Endothelial cell of umbilical vein (primary cell): ENCODE measurements at regions not wholly inside any gene's neighbourhood (a gene's known extent, or its start where the extent isn't known, plus 50 kb on each side); places are given as distances from the start of the nearest gene placed in this dataset.

Experiments used
- BruUV-seq: library from RNA; stranded (reverse); fragments of 400-500 nt; replicated peaks from 2 replicates; lab custom pipeline; 2021; lab: Mats Ljungman, UMichigan
- CTCF ChIA-PET: fragments of 300-600, 350-600 bp; sonication (Branson Sonifier 250); formaldehyde crosslinking; loops from one replicate; lab custom pipeline; 2021; ENCODE audit warnings: antibody characterized with exemption, inconsistent platforms; lab: Charles Lee
- POLR2A ChIA-PET: fragments of 300-600, 350-600 bp; sonication (Branson Sonifier 250); formaldehyde crosslinking; loops from one replicate; lab custom pipeline; 2021; ENCODE audit warnings: antibody characterized with exemption, inconsistent platforms; lab: Charles Lee
- DNase-seq: peaks from one replicate; pipeline ENCODE4 v3.0.0-alpha.2; 2011; ENCODE audit warnings: low read depth, low spot score
- FAIRE-seq: peaks from 2 replicates; lab custom pipeline; 2011; peaks lifted over from hg19 to GRCh38; lab: Jason Lieb, UNC
- H2AFZ ChIP-seq: 2 replicates; pipeline ENCODE4 v1.6.0; 2012; ENCODE audit warnings: low read depth, low read length, control low read depth, inconsistent platforms
- H3K27ac ChIP-seq: 2 replicates; pipeline ENCODE4 v1.5.1; 2011; ENCODE audit warnings: low read depth, mild to moderate bottlenecking, control low read depth, low read length, moderate library complexity; ENCODE audit not compliant: insufficient read depth
- H3K27me3 ChIP-seq, 2 experiments: 2 replicates each; pipeline versions ENCODE4 v1.6.0 to v1.6.1; 2011; ENCODE audit warnings: low read length in 2 of 2, mixed read lengths in 1 of 2; ENCODE audit not compliant: control insufficient read depth in 2 of 2, insufficient read depth in 2 of 2
- H3K36me3 ChIP-seq, 2 experiments: 2 replicates in 1 of 2; 3 replicates in 1 of 2; pipeline ENCODE4 v1.5.1; 2011; ENCODE audit warnings: low read length in 2 of 2, mild to moderate bottlenecking in 1 of 2, moderate library complexity in 1 of 2; ENCODE audit not compliant: control insufficient read depth in 2 of 2, insufficient read depth in 2 of 2; ENCODE audit errors: extremely low read depth in 1 of 2
- H3K4me1 ChIP-seq: 3 replicates; pipeline ENCODE4 v1.5.1; 2011; ENCODE audit warnings: mild to moderate bottlenecking, low read length; ENCODE audit not compliant: control insufficient read depth, insufficient read depth; ENCODE audit errors: extremely low read depth
- H3K4me2 ChIP-seq: 2 replicates; pipeline ENCODE4 v1.6.1; 2011; ENCODE audit warnings: low read length, control low read depth, mixed read lengths; ENCODE audit not compliant: insufficient read depth
- H3K4me3 ChIP-seq, 3 experiments: fragments of 200-600 bp in 1 of 3; sonication (generic), shearing (Covaris generic) in 1 of 3; replicated peaks in 1 of 3; 2 replicates each; pipeline ENCODE4 v1.5.1; 2011 to 2016; ENCODE audit warnings: control low read depth in 3 of 3, low read length in 3 of 3, mild to moderate bottlenecking in 2 of 3, inconsistent platforms in 1 of 3, low read depth in 1 of 3, moderate library complexity in 1 of 3; ENCODE audit not compliant: insufficient read depth in 1 of 3
- H3K79me2 ChIP-seq: 2 replicates; pipeline ENCODE4 v1.6.0; 2012; ENCODE audit warnings: low read length, inconsistent platforms; ENCODE audit not compliant: control insufficient read depth, insufficient read depth
- H3K9ac ChIP-seq: replicated peaks from 2 replicates; pipeline ENCODE3; 2011; ENCODE audit warnings: low read length, control low read depth; ENCODE audit not compliant: insufficient read depth; ENCODE audit errors: extremely low read depth
- H3K9me1 ChIP-seq: replicated peaks from 3 replicates; pipeline ENCODE4 v1.6.0; 2011; ENCODE audit warnings: mild to moderate bottlenecking, low read length; ENCODE audit not compliant: control insufficient read depth, insufficient read depth; ENCODE audit errors: extremely low read depth
- H3K9me3 ChIP-seq: replicated peaks from 2 replicates; pipeline ENCODE4 v1.5.1; 2012; ENCODE audit warnings: low read length, inconsistent platforms; ENCODE audit not compliant: control insufficient read depth, insufficient read depth
- H4K20me1 ChIP-seq: replicated peaks from 2 replicates; pipeline ENCODE3; 2011; ENCODE audit warnings: mild to moderate bottlenecking, low read length; ENCODE audit not compliant: control insufficient read depth, insufficient read depth; ENCODE audit errors: extremely low read depth
- EZH2 ChIP-seq: IDR thresholded peaks from 2 replicates; pipeline ENCODE4 v1.6.1; 2012; ENCODE audit warnings: borderline replicate concordance, low read depth, mild to moderate bottlenecking, moderate library complexity, low read length, inconsistent platforms; ENCODE audit not compliant: severe bottlenecking
- FOS ChIP-seq: IDR thresholded peaks from 2 replicates; pipeline ENCODE4 v1.6.1; 2011; ENCODE audit warnings: mild to moderate bottlenecking, low read length, moderate library complexity, borderline replicate concordance; ENCODE audit not compliant: insufficient read depth
- GATA2 ChIP-seq: IDR thresholded peaks from 2 replicates; pipeline ENCODE4 v1.7.0; 2011; ENCODE audit warnings: low read depth, mild to moderate bottlenecking, moderate library complexity, mixed read lengths, low read length; ENCODE audit not compliant: insufficient read length, insufficient read depth
- JUN ChIP-seq: IDR thresholded peaks from 2 replicates; pipeline ENCODE4 v1.6.1; 2011; ENCODE audit warnings: borderline replicate concordance, low read depth; ENCODE audit not compliant: insufficient read length, insufficient read depth
- MYC ChIP-seq: IDR thresholded peaks from one replicate; pipeline ENCODE4 v1.6.1; 2011; ENCODE audit warnings: mild to moderate bottlenecking, low read depth, low read length
- POLR2A ChIP-seq: IDR thresholded peaks from 2 replicates; pipeline ENCODE4 v1.6.1; 2012; ENCODE audit warnings: low read depth, mild to moderate bottlenecking, control low read depth, low read length
- POLR2AphosphoS5 ChIP-seq: IDR thresholded peaks from 2 replicates; pipeline ENCODE4 v1.6.1; 2012; ENCODE audit warnings: low read depth, mild to moderate bottlenecking, control low read depth, low read length, moderate library complexity; ENCODE audit not compliant: insufficient read depth
- dilution Hi-C: fragments of 300-500 bp; cut with MboI; formaldehyde crosslinking; loops from one replicate; pipeline ENCODE4 v1.15.0; 2019; ENCODE audit warnings: low sequenced_read_pairs; ENCODE audit not compliant: extremely low pct_ligation_motif_present
- intact Hi-C: fragments of 100-400 bp; cut with micrococcal nuclease; formaldehyde crosslinking; loops from one replicate; pipeline ENCODE4 v1.10.0; 2022
- TF ChIP-seq, protein P1 (sequence below): IDR thresholded peaks from 2 replicates; pipeline ENCODE4 v1.6.1; 2011; ENCODE audit not compliant: insufficient read depth, insufficient read length
- TF ChIP-seq, protein P2 (sequence below), 2 donors: IDR thresholded peaks; 1 replicate in 1 of 2; 2 replicates in 1 of 2; pipeline ENCODE4 v1.5.1; 2011; ENCODE audit warnings: low read length in 2 of 2, mild to moderate bottlenecking in 2 of 2, moderate library complexity in 2 of 2, control low read depth in 1 of 2, inconsistent platforms in 1 of 2, low read depth in 1 of 2; ENCODE audit not compliant: insufficient read depth in 1 of 2; ENCODE audit errors: extremely low read depth in 1 of 2

DNA sequence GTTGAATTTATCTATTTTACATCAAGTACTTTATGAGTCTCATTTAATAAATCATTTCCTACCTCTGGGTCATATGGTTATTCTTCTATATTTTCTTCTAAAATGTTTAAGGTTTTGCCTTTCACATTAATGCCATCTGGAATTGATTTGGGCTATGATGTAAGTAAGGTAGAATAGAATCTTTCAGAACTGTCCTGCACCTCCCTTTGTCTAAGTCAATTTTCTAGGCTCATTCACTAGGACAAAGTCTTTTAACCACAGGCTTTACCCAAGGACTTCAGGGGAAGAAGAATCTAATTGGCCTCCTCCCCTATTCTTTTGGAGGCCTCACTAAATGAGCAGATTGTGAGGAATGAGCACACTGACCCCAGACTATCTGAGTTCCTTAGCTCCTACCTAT lies 146.0 kb downstream of the BBOX1 start:
- Histone ChIP-seq H3K9ac (no peak overlapping the region), H3K27ac (no peak overlapping the region), H3K4me1 (no peaks in the 10 kb centered on the region), H3K79me2 (no peaks in the 10 kb centered on the region), H4K20me1 (no peaks in the 10 kb centered on the region), H3K36me3 (no peaks in the 10 kb centered on the region), H3K4me3 (no peak overlapping the region), H2AFZ (no peak overlapping the region), H3K9me1 (no peaks in the 10 kb centered on the region), H3K9me3 (no peaks in the 10 kb centered on the region), H3K27me3 (peaks cover 21 to 29% of the 10 kb centered on the region in 2 experiments), H3K4me2 (no peak overlapping the region)
- BruUV-seq = no TSS peak
- POLR2A ChIA-PET = no interaction called here
- dilution Hi-C loops = loop anchor here (25.0 kb wide), 1 partner anchor 301 kb away; no protein-coding TSS in a partner anchor
- CTCF ChIA-PET = interaction anchor here (3.1 to 6.0 kb wide), 3 partner anchors 110 to 310 kb away, joined by 21 to 367 read pairs (median 253); no protein-coding TSS in a partner anchor
- no peak for FAIRE-seq
- no peak for DNase-seq
- no peak for TF ChIP-seq POLR2AphosphoS5
- TF ChIP-seq, protein P1, sequence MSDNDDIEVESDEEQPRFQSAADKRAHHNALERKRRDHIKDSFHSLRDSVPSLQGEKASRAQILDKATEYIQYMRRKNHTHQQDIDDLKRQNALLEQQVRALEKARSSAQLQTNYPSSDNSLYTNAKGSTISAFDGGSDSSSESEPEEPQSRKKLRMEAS = no peak
- TF ChIP-seq POLR2A = no peak
- no peak for TF ChIP-seq EZH2
- TF ChIP-seq, protein P2, sequence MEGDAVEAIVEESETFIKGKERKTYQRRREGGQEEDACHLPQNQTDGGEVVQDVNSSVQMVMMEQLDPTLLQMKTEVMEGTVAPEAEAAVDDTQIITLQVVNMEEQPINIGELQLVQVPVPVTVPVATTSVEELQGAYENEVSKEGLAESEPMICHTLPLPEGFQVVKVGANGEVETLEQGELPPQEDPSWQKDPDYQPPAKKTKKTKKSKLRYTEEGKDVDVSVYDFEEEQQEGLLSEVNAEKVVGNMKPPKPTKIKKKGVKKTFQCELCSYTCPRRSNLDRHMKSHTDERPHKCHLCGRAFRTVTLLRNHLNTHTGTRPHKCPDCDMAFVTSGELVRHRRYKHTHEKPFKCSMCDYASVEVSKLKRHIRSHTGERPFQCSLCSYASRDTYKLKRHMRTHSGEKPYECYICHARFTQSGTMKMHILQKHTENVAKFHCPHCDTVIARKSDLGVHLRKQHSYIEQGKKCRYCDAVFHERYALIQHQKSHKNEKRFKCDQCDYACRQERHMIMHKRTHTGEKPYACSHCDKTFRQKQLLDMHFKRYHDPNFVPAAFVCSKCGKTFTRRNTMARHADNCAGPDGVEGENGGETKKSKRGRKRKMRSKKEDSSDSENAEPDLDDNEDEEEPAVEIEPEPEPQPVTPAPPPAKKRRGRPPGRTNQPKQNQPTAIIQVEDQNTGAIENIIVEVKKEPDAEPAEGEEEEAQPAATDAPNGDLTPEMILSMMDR (IDR thresholded peaks at IDR 0.05; ENCODE audit: extremely low read depth in 1 of 2, insufficient read depth in 1 of 2, low read depth in 1 of 2, low read length in 2 of 2) = no peak
- no peak for TF ChIP-seq MYC
- no peak for TF ChIP-seq GATA2
- TF ChIP-seq FOS = no peak
- TF ChIP-seq JUN = no peak
- intact Hi-C loops = no loop called here
